Ovary (tissue), 7 donors: ENCODE measurements at regions not wholly inside any gene's neighbourhood (a gene's known extent, or its start where the extent isn't known, plus 50 kb on each side); places are given as distances from the start of the nearest gene placed in this dataset.

ENCODE experiments used
- DNase-seq, 5 donors: peaks; one replicate each; pipeline ENCODE4 v3.0.0-alpha.2; 2019 to 2020
- H3K27ac ChIP-seq, 2 donors: fragments of 200-600 bp; one replicate each; pipeline versions ENCODE4 v1.5.1 to v1.8.0; 2019 to 2022
- H3K27me3 ChIP-seq: fragments of 200-600 bp; one replicate; pipeline ENCODE4 v1.8.0; 2022
- H3K36me3 ChIP-seq: fragments of 200-600 bp; sonication (generic); one replicate; pipeline ENCODE4 v1.5.1; 2019
- H3K4me1 ChIP-seq: one replicate; pipeline ENCODE4 v1.8.1; 2013; ENCODE audit warnings: mild to moderate bottlenecking, moderate library complexity; ENCODE audit not compliant: insufficient read depth
- H3K4me3 ChIP-seq: fragments of 200-600 bp; sonication (generic); one replicate; pipeline ENCODE4 v1.5.1; 2017
- H3K9me3 ChIP-seq, 2 donors: fragments of 200-600 bp in 1 of 2; sonication (generic) in 1 of 2; one replicate each; pipeline versions ENCODE4 v1.5.1 to v1.8.1; 2013 to 2019; ENCODE audit warnings: mild to moderate bottlenecking in 1 of 2, moderate library complexity in 1 of 2
- CTCF ChIP-seq, 3 donors: fragments of 450-650 bp in 2 of 3; fragments of 200-600 bp in 1 of 3; IDR thresholded peaks; one replicate each; pipeline versions ENCODE4 v1.5.1 to v1.8.0; 2016 to 2022; ENCODE audit warnings: antibody characterized with exemption in 3 of 3, mild to moderate bottlenecking in 1 of 3
- EP300 ChIP-seq: sonication (generic); formaldehyde crosslinking; IDR thresholded peaks from one replicate; pipeline ENCODE4 v1.6.1; 2017; ENCODE audit warnings: antibody characterized with exemption
- POLR2A ChIP-seq: fragments of 450-650 bp; IDR thresholded peaks from one replicate; pipeline ENCODE4 v1.6.1; 2017; ENCODE audit warnings: antibody characterized with exemption, mild to moderate bottlenecking, moderate library complexity
- WGBS, 3 donors: extraction: QIAGEN DNeasy Blood & Tissue Kit in 1 of 3; methylation state at CpG; one replicate each; pipeline versions ENCODE4 v1.1.5 to v1.1.7; 2013 to 2017; 5-methylcytosine and 5-hydroxymethylcytosine counted together
- intact Hi-C, 4 donors: fragments of 100-400 bp; cut with DNase I; formaldehyde crosslinking; loops; one replicate each; pipeline versions ENCODE4 v1.11.0 to v1.15.1; 2022 to 2023
- donor health status: DM: no; HTN: no; CAD: no; lungs with moderate emphysema.
- donor health status: DM: no; HTN: no; CAD: no.
- donor health status: Bipolar disorder and iron deficiency.
- donor health status: DM: no; HTN: no; CAD: no.
- donor health status: DM: yes; HTN: yes; CAD: no.

- no peak for DNase-seq
- Histone ChIP-seq H3K27ac (no peak overlapping the region), H3K36me3 (no peaks in the 10 kb centered on the region), H3K27me3 (no peaks in the 10 kb centered on the region), H3K9me3 (no peaks in the 10 kb centered on the region), H3K4me1 (no peaks in the 10 kb centered on the region), H3K4me3 (no peak overlapping the region)
- intact Hi-C loops, result no loop called here
- WGBS, 3 donors, result 90 to 92% (median 91%) methylated on average over 4 of the region's 4 CpGs
- TF ChIP-seq POLR2A (no peak), EP300 (no peak), CTCF (IDR thresholded peaks at IDR 0.05) (no peak)
Observed at GRCh38 chr9:1880038-1880565, 135.0 kb upstream of the SMARCA2 start.

GRCh38 chr9:1881708-1882295 lies 133.3 kb upstream of the SMARCA2 start:
- no peak for DNase-seq
- Histone ChIP-seq H3K4me1 (no peaks in the 10 kb centered on the region), H3K9me3 (no peaks in the 10 kb centered on the region), H3K27me3 (no peaks in the 10 kb centered on the region), H3K4me3 (no peak overlapping the region), H3K27ac (no peak overlapping the region), H3K36me3 (no peaks in the 10 kb centered on the region)
- TF ChIP-seq EP300, result no peak
- no peak for TF ChIP-seq POLR2A
- no peak for TF ChIP-seq CTCF (IDR thresholded peaks at IDR 0.05)
- WGBS, 3 donors, result 60 to 70% (median 64%) methylated on average over 2 of the region's 2 CpGs
- intact Hi-C loops, result no loop called here

- Histone ChIP-seq H3K36me3 (no peaks in the 10 kb centered on the region), H3K4me1 (no peaks in the 10 kb centered on the region), H3K27me3 (no peaks in the 10 kb centered on the region), H3K9me3 (no peaks in the 10 kb centered on the region), H3K4me3 (no peak overlapping the region), H3K27ac (no peak overlapping the region)
- TF ChIP-seq EP300 (no peak), POLR2A (no peak), CTCF (IDR thresholded peaks at IDR 0.05) (no peak)
- intact Hi-C loops, result no loop called here
- no peak for DNase-seq
- 38 to 40% (median 38%) methylated on average over 4 of the region's 4 CpGs for WGBS, 3 donors
Observed at GRCh38 chr9:1882711-1883403, 132.3 kb upstream of the SMARCA2 start.

- Histone ChIP-seq H3K4me3 (no peak overlapping the region), H3K36me3 (no peaks in the 10 kb centered on the region), H3K27ac (no peak overlapping the region), H3K27me3 (no peaks in the 10 kb centered on the region), H3K4me1 (no peaks in the 10 kb centered on the region), H3K9me3 (no peaks in the 10 kb centered on the region)
- intact Hi-C loops, result no loop called here
- whole genome bisulfite sequencing, 3 donors, result 72 to 75% (median 75%) methylated on average over 3 of the region's 3 CpGs
- TF ChIP-seq CTCF (IDR thresholded peaks at IDR 0.05) (no peak), EP300 (no peak), POLR2A (no peak)
- no peak for DNase-seq
Observed at GRCh38 chr9:1890201-1890600, 124.9 kb upstream of the SMARCA2 start.
